ENCODE measurements at regions not wholly inside any gene's neighbourhood (a gene's known extent, or its start where the extent isn't known, plus 50 kb on each side); places are given as distances from the start of the nearest gene placed in this dataset.
"Not testable (repeated sequence)": the region's sequence is repeated elsewhere in the genome, so short reads cannot be mapped to it uniquely, and the experiment has no call there.

DNA sequence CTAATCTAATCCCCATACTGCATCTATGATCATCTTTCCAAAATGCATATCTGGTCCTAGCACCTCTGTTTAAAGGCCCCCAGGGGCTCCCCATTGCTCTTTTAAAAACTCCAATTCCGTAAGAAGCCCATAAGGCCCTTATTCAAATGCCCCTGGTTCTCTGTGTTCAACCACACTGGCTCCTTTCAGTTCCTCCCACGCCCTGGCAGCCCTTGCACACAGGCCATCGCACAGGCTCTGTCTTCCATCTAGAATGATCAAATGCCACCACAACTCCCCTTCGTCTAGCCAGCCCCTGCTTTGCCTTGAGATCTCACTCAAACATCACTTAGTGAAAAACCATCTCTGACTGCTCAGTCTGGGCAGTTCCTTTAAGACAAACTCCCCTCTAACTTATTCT is 112.9 kb upstream of the LYZL2 start:
- Histone ChIP-seq H3K27ac (no peak overlapping the region), H3K79me2 (no peaks in the 10 kb centered on the region), H3K27me3 (ENCODE audit: control insufficient read depth, insufficient read depth, low read length) (no peaks in the 10 kb centered on the region), H2AFZ (no peak overlapping the region), H3K9me3 (ENCODE audit: control insufficient read depth, low read length) (no peaks in the 10 kb centered on the region), H3K36me3 (ENCODE audit: control insufficient read depth, insufficient read depth, low read length) (no peaks in the 10 kb centered on the region), H3K4me3 (ENCODE audit: low read depth, low read length) (no peak overlapping the region), H3K4me2 (ENCODE audit: low read length) (no peak overlapping the region), H3K9ac (no peak overlapping the region), H3K4me1 (no peaks in the 10 kb centered on the region)
- TF ChIP-seq, protein P1, sequence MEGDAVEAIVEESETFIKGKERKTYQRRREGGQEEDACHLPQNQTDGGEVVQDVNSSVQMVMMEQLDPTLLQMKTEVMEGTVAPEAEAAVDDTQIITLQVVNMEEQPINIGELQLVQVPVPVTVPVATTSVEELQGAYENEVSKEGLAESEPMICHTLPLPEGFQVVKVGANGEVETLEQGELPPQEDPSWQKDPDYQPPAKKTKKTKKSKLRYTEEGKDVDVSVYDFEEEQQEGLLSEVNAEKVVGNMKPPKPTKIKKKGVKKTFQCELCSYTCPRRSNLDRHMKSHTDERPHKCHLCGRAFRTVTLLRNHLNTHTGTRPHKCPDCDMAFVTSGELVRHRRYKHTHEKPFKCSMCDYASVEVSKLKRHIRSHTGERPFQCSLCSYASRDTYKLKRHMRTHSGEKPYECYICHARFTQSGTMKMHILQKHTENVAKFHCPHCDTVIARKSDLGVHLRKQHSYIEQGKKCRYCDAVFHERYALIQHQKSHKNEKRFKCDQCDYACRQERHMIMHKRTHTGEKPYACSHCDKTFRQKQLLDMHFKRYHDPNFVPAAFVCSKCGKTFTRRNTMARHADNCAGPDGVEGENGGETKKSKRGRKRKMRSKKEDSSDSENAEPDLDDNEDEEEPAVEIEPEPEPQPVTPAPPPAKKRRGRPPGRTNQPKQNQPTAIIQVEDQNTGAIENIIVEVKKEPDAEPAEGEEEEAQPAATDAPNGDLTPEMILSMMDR (IDR thresholded peaks at IDR 0.05) = no peak

DNA sequence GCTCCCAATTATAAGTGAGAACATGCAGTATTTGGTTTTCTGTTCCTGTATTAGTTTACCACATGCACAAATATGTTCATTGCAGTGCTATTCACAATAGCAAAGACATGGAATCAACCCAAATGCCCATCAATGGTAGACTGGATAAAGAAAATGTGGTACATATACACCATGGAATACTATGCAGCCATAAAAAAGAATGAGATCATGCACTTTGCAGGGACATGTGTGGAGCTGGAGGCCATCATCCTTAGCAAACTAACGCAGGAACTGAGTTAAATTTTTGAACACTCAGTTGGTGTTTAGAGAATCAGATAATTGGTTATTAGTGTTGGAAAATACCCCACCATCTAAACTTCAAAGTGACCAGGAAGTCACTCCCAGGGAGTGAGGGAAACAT is 111.2 kb upstream of the LYZL2 start:
- H3K4me3 ChIP-seq (ENCODE audit: low read depth, low read length); H2AFZ ChIP-seq; H3K4me2 ChIP-seq (ENCODE audit: low read length); H3K4me1 ChIP-seq; H3K9ac ChIP-seq; H3K9me3 ChIP-seq (ENCODE audit: control insufficient read depth, low read length); H3K79me2 ChIP-seq; H3K27me3 ChIP-seq (ENCODE audit: control insufficient read depth, insufficient read depth, low read length); H3K27ac ChIP-seq; H3K36me3 ChIP-seq (ENCODE audit: control insufficient read depth, insufficient read depth, low read length): not testable (repeated sequence)

DNA sequence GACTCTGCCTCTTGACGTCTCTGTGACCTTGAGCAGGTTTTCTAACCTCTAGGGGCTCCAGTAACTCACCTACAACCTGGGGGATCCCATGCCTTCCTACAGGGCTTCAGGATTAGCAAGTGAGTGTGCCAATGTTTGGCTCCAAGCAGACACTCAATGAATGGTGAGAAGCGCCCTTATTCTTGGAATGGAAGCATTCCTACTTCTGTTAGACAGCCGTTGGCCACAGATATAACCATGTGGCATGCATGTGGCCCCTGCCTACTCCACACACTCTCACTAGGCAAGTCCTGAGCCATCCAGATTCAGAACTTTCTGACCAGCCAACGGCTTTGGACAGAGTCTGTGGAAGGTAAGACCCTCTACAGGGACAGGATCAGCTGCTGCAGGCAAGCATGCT is 108.9 kb upstream of the LYZL2 start:
- TF ChIP-seq, protein P1 (IDR thresholded peaks at IDR 0.05) = no peak
- H2AFZ ChIP-seq = no peak overlapping the region
- no peak overlapping the region for H3K9ac ChIP-seq
- H3K4me1 ChIP-seq = no peaks in the 10 kb centered on the region
- H3K27me3 ChIP-seq (ENCODE audit: control insufficient read depth, insufficient read depth, low read length) = no peaks in the 10 kb centered on the region
- H3K4me3 ChIP-seq (ENCODE audit: low read depth, low read length) = no peak overlapping the region
- no peaks in the 10 kb centered on the region for H3K79me2 ChIP-seq
- H3K27ac ChIP-seq = no peak overlapping the region
- no peak overlapping the region for H3K4me2 ChIP-seq (ENCODE audit: low read length)
- H3K9me3 ChIP-seq (ENCODE audit: control insufficient read depth, low read length) = no peaks in the 10 kb centered on the region
- H3K36me3 ChIP-seq (ENCODE audit: control insufficient read depth, insufficient read depth, low read length) = no peaks in the 10 kb centered on the region

DNA sequence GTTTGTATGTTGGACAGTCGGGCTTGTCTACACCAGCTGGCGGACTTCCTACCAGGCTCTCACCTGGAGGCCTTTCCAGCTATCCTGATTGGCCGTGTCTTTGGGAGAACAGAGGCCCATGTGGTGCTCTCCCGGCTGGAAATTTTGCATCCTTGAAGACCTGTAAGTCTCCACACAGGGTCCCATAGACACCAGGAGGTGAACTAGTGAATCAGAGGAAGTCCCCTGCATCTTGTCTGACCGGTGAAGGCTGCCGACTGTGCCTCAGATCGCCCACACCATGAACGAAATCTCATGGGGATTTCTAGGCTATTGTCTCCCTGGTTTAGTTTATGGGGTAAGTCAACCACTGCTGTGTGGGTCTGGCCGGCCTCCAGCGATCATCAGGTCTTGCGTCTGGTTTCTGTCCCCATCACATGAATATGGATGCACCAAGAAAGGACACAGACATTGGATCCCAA is 108.4 kb upstream of the LYZL2 start:
- no peaks in the 10 kb centered on the region for H3K9me3 ChIP-seq (ENCODE audit: control insufficient read depth, low read length)
- no peak overlapping the region for H3K27ac ChIP-seq
- no peaks in the 10 kb centered on the region for H3K36me3 ChIP-seq (ENCODE audit: control insufficient read depth, insufficient read depth, low read length)
- H3K4me3 ChIP-seq (ENCODE audit: low read depth, low read length) = no peak overlapping the region
- H3K9ac ChIP-seq = no peak overlapping the region
- H3K4me2 ChIP-seq (ENCODE audit: low read length) = no peak overlapping the region
- H3K27me3 ChIP-seq (ENCODE audit: control insufficient read depth, insufficient read depth, low read length) = no peaks in the 10 kb centered on the region
- no peaks in the 10 kb centered on the region for H3K4me1 ChIP-seq
- TF ChIP-seq, protein P1 (IDR thresholded peaks at IDR 0.05) = no peak
- no peak overlapping the region for H2AFZ ChIP-seq
- H3K79me2 ChIP-seq = no peaks in the 10 kb centered on the region

DNA sequence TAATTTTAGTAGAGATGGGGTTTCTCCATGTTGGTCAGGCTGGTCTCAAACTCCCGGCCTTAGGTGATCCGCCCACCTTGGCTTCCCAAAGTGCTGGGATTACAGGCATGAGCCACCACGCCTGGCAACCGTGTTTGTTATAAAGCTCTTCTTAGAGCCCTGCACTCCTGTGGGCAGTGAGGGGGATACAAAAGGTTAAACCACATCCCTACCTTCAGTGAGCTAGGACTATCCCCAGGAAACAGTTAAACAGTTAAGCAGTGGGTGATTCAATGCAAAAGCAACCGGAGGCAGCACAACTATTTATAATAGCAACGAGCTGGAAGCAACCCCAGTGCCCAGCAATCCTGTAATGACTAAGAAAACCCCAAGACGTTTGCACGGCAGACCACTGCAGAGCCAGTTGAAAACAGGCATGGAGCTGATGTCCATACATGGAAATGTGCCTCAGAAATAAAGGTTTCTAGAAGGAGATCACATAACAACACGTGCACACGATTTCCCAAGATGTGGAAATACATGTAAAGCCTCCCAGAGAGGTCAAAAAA is 107.2 kb upstream of the LYZL2 start:
- H2AFZ ChIP-seq = no peak overlapping the region
- H3K27me3 ChIP-seq (ENCODE audit: control insufficient read depth, insufficient read depth, low read length) = no peaks in the 10 kb centered on the region
- TF ChIP-seq, protein P1 (IDR thresholded peaks at IDR 0.05) = no peak
- H3K4me1 ChIP-seq = no peaks in the 10 kb centered on the region
- no peak overlapping the region for H3K9ac ChIP-seq
- H3K4me3 ChIP-seq (ENCODE audit: low read depth, low read length) = no peak overlapping the region
- no peaks in the 10 kb centered on the region for H3K79me2 ChIP-seq
- H3K4me2 ChIP-seq (ENCODE audit: low read length) = no peak overlapping the region
- H3K9me3 ChIP-seq (ENCODE audit: control insufficient read depth, low read length) = no peaks in the 10 kb centered on the region
- H3K36me3 ChIP-seq (ENCODE audit: control insufficient read depth, insufficient read depth, low read length) = no peaks in the 10 kb centered on the region
- H3K27ac ChIP-seq = no peak overlapping the region

Measured in parathyroid adenoma (tissue), 2 donors.